ENCODE measurements at regions not wholly inside any gene's neighbourhood (a gene's known extent, or its start where the extent isn't known, plus 50 kb on each side); places are given as distances from the start of the nearest gene placed in this dataset.

DNA sequence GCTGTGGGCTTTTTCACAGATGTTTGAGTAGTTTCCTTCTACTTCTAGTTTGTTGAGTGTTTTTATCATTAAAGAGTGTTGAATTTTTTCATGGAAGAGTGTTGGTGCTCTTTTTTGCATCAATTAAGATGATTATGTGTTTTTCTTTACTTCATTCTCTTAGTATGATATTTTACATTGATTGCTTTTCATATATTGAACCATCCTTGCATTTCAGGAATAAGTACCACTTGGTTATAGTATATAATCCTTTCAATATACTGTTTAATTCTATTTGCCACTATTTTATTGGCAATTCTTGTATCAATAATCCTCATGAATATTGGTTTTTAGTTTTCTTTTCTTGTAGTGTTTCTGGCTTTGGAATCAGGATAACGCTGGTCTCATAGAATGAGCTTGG, 113.7 kb upstream of the PRDM1 start:
- TF ChIP-seq, protein P1, sequence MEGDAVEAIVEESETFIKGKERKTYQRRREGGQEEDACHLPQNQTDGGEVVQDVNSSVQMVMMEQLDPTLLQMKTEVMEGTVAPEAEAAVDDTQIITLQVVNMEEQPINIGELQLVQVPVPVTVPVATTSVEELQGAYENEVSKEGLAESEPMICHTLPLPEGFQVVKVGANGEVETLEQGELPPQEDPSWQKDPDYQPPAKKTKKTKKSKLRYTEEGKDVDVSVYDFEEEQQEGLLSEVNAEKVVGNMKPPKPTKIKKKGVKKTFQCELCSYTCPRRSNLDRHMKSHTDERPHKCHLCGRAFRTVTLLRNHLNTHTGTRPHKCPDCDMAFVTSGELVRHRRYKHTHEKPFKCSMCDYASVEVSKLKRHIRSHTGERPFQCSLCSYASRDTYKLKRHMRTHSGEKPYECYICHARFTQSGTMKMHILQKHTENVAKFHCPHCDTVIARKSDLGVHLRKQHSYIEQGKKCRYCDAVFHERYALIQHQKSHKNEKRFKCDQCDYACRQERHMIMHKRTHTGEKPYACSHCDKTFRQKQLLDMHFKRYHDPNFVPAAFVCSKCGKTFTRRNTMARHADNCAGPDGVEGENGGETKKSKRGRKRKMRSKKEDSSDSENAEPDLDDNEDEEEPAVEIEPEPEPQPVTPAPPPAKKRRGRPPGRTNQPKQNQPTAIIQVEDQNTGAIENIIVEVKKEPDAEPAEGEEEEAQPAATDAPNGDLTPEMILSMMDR (IDR thresholded peaks at IDR 0.05; ENCODE audit: low read depth, low read length): no peak
- no peak for TF ChIP-seq EZH2phosphoT487 (IDR thresholded peaks at IDR 0.05; ENCODE audit: low read depth)
